GM21723 (cell line): ENCODE measurements at regions not wholly inside any gene's neighbourhood (a gene's known extent, or its start where the extent isn't known, plus 50 kb on each side); places are given as distances from the start of the nearest gene placed in this dataset.

ENCODE experiments used
- ATAC-seq: cut with Tn5 transposase; IDR thresholded peaks from one replicate; pipeline ENCODE4 v1.9.1; 2021; ENCODE audit warnings: mild to moderate bottlenecking, moderate library complexity; ENCODE audit not compliant: unreplicated experiment

DNA sequence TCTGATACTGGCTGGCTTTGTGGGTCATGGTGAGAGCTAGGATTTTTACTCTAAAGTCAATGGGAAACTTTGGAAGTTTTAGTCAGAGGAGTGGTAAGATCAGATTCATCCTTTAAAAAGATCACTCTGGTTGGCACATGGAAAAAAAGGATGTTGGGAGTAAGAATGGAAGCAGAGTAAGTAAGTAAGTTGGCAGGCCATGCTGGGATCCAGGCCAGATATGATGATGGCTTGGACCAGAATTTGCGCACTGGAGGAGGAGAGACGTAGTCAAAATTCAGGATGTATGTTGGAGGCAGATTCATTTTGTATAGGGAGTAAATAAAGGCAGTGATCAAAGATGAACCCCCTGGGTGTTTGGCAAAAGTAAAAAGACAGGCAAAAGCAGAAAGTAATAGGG, 283.3 kb upstream of the THSD7B start:
- ATAC-seq: no peak

DNA sequence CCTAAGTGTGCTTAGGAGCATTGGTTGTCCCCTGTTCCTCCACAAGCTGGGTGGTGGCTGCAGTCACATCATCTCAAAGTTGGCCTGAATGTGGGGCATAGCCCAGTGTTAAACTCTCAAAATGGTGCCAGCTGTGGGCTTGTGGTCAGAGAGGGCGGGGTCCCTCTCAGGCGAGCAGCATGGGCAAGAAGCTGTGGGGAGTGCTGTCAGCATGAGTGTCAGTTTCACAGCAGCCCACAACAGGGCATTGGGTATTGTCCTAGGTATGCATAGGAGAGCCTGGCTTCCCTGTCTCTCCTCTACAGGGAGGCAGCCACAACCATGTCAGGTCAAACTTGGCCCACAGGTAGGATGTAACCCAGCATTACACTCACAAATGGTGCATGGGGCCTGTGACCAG, 285.6 kb upstream of the THSD7B start:
- ATAC-seq: no peak

DNA sequence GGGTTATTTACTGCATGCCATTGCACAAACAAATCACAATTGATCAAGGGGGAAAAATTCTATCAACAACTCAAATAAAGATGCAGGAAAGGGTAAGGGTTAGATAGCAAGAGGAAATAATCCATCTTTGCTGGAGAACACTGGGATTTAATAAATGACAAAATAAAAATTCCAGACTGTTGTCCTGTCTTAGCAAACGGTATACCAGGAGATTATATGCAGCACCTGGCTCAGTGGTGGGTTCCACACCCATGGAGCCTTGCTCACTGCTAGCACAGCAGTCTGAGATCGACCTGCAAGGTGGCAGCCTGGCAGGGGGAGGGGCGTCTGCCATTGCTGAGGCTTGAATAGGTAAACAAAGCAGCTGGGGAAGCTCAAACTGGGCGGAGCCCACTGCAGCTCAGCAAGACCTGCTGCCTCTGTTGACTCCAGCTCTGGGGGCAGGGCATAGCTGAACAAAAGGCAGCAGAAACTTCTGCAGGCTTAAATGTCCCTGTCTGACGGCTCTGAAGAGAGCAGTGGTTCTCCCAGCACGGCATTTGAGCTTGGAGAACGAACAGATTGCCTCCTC, 296.5 kb upstream of the THSD7B start:
- no peak for ATAC-seq

DNA sequence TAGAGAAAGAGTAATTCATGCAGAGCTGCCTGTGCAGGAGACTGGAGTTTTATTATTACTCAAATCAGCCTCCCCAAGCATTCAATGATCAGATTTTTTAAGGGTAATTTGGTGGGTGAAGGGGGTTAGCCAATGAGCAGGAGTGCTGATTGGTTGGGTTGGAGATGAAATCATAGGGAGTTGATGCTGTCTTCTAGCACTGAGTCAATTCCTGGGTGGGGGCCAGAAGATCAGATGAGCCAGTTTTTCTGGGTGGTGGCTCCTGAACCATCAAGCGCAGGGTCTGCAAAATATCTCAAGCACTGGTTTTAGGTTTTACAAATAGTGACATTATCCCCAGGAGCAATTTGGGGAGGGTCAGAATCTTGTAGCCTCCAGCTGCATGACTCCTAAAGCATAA, 312.8 kb upstream of the THSD7B start:
- no peak for ATAC-seq

DNA sequence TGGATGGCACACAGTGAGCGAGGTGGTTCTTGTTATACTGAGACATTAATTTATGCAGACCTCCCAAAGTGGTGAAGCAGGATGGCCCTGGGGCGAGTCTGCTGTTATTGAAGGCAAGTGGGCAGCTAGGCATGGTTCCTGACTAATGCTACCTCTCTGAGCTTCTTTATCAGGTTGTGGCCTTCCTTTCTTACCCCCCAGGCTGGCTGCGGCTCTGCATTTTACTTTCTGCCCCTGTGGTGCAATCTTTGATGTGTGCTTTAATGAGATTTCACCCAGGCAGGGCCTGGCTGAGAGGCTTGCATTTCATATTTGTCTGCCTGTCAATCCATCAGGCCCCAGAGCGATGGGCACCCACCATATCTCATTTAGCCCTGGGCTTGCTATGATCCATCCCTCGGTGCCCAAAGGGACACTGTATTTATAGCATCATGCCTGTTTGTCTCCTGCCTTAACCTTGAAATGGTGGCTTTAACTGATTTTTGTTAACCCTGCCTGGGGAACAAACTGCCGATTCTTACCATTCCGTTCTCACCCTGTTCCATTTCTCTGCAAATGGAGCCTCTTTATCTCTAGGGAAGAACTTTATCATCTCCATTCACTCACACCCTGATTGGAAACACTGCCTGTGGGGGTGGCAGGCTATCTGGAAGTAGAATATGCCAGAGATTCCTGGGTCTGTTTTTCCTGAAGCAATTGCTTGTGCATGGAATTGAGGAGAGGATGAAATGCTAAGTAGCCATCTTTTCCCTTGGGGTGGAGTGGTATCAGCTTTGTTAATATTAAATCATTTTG, 316.2 kb upstream of the THSD7B start:
- ATAC-seq: no peak

DNA sequence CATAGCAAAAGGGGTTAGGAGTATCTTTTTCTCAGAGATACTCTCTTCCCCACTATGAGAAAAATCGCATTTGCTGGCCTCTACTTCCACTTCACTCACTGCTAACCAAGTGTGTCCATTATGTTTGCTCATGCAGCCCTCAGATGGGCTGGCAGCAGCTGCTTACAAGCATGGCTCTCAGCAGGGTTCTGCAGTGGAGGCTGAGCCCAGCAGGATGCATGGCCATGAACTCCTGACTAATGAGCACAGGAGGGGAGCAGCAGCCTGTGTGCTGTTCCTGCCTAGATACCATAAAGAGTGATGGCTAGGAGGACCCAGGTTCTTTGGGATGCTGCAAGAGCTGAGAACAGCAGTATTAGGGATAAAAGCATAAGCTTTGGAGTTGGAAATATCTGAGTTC, 316.9 kb upstream of the THSD7B start:
- ATAC-seq: no peak

DNA sequence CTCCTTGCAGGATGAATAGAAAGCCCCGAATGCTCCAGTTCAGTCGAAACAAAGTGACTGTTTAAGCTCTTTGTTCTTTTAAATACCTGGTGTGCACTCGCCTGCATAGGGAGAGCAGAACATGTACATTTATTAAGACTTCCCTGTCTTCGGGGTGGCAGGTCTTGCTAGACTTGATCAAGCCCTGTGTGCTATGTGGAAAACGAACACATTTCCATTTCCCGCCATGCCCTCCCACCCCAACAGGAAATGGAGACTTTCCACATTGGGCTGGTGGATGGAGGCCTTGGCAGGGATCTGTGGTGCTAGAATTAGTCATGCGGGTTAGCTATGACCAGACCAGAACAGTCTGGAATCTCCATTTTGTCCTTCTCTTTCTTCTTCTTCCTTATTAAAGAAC, 321.0 kb upstream of the THSD7B start:
- no peak for ATAC-seq

DNA sequence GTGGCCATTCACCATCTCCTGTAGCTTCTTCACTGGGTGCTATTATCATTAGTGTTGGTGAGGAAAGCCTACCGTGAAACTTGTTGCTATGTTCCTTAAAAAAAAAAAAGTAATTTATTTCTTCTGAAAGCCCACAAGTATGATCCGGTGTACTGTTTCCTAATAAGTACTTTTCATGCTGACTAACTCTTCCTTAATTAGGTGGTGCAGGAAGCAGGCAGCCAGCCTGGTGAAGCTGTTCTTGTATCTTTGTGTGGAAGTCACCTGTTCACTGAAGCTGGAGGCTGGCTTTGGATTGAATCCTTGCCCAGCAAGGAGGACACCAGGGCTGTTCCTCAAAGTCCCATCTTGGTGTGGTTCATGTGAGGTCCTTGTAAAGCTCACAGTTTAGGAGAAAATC, 321.7 kb upstream of the THSD7B start:
- ATAC-seq: no peak

DNA sequence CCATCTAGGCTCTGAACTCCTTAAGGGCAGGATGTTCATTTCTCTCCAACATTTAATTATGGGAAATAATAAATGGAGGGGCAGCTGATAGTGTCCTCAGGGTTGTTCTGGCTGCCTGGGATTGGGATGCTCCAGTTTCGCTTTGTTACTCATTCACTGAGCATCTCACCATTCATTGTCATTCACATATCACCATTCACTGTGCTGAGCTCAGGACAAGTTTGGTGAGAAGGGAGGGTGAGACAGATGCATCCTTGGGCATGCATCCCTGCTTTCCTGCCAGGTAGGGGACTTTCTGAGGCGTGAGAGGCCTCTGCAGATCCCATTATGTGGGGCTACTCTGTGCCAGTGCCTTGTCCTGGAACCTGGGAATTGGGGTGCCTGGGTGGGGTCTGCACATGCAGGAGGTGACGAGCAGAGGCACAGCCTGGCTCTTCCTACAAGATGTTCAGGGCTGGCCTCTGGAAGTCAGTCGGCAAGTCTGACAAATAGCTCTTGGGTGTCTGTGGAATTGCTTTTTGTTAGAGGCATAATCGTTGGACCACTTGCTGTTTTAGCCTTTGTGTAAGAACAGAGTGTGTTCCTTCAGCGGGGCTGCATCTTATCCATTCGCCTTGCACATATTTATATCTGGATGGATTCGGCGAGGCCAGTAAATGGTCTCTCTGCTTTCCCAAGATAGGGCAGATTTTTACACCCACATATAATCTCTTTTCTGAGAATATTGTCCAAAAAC, 323.2 kb upstream of the THSD7B start:
- ATAC-seq: no peak

DNA sequence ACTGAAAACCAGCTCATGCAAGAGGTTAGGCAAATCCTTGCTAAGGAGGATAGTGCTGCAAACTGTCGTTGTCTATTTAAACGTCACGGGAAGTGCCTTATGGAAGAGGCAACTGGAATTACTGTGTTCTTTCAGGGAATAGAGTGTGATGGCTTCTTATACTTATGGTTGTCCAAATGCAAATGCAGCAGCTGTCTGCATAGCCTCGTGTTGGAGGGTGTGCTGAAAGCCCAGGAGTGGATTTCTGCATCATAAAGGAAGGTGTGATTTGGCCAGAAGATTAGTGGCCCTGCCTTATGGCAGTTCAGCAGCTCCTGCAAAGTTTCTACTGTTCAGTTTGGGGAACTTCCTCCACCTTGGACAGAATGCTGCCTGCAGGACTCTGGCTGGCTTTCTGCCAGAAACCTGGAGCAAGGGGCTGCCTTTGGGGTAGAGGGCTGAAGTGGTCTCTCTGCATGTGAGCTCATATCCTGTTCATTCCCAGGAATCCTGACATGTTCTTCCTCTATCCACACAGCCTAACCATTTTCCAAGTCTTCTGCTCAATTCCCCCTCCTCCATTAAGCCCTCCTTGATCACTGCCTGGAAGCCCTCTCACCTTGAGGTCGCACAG, 321.2 kb upstream of the CXCR4 start:
- ATAC-seq: no peak

DNA sequence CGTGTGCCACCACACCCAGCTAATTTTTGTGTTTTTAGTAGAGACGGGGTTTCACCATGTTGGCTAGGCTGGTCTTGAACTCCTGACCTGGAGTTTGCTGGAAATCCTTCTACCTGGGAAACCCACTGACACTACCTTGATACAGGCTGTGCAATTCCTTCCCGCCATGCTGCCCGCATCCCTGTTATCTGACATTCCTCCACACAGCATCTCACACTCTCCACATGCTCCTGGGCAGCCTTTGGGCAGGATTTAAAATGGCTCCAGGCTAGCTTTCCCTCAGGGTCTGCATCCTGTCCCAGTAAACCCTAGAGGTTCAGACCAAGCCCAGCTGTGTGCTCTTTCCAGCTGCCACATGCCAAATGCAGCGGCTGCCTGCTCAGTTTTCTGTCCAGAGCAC, 319.5 kb upstream of the CXCR4 start:
- no peak for ATAC-seq

DNA sequence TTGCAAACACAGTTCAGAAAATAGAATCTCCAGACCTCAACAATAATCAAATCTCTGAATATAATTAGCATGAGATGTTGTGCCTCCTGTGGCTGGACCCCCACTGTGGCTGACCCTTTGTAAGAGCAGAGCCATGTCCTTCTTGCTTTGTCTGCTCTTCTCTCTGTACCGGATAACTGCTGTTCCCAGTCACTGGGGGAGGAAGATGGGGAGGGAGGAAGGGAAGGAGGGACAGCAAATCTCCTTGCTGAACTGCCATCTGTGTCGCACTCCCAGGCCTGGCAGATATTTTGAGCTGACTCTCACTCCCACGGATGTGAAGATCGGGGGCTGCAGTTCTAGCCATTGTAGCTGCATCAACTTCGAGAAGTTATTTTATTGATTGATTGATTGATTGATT, 319.0 kb upstream of the CXCR4 start:
- no peak for ATAC-seq

DNA sequence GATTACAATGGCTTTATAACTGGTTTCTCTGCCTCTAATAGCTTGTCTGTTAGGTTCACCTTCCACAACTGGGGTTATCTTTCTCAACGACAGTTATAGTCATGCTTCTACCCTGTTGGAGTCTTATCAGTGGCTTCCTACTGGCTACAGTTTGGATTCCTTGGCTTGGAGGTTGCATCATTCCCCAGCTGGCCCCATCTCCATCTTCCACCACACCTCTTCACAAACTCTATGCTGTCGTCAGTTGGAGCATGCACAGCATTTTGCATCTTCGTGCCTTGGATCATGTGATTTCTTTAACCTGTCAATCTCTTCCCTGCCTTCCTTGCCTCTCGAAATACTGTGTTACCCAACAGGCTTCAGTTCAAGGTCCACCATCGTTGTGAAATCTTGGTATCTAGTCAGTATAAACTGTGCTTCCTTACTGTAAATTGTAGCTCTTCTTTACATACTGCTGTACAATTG, 316.3 kb upstream of the CXCR4 start:
- no peak for ATAC-seq

DNA sequence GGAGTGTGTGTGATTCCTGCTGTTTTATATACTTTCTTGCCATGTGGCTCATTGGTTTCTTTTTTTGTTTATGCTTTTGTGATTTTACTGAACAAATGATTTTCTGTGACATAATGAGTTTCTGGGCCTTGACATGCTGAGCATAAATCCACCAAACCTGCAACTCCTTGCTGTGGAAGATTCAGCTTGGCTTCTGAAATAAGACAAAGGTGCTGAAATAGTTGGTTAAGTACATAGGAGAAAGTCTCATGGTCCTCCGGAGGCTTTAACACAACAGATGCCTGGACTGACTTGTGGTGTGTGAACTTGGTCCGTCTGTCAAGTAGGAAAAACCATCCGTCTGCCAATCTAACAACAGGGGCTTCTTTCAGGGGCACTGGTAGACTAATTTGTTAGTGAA, 315.3 kb upstream of the CXCR4 start:
- no peak for ATAC-seq

DNA sequence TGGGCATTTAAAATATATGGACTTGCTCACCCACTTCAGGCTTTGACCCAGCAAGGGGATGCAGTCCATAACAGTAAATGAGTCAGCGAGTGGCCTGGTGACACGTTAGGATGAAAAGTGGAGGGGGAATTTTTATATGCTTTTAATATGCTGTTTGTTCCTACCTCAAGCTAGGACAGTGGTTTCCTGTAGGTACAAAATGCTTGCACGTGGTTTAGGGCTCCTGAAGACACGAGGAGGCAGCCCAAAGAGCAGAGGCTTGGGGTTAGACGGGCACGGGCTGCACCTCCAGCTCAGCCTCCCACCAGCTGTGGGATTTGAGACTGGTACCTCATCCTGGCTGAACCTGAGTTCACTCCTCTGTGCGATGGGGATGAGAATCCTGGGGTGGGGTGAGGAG, 306.2 kb upstream of the CXCR4 start:
- no peak for ATAC-seq

DNA sequence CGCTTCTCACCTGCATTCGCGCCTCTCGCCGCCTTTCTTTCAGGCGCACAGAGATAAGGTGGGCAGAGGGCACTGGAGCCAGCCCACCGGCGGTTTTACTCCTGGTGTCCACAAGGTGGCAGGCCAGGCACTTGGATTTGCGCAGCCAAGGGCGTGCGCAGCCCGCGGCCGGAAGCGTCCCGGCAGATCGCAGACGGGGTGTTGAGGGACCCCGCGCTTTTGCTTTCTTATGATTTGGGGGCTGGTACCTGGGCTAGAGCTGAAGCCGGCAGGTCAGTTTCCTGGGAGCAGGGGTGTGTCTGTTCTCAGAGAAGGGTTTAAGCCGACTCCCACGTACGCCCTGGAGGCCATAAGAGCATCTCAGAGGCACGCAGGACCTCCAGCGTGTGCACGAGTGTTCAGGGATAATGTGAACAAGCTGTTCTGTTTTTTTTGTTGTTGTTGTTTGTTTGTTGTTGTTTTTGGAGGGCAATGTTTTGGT, 305.6 kb upstream of the CXCR4 start:
- ATAC-seq: peak; percentile 99

DNA sequence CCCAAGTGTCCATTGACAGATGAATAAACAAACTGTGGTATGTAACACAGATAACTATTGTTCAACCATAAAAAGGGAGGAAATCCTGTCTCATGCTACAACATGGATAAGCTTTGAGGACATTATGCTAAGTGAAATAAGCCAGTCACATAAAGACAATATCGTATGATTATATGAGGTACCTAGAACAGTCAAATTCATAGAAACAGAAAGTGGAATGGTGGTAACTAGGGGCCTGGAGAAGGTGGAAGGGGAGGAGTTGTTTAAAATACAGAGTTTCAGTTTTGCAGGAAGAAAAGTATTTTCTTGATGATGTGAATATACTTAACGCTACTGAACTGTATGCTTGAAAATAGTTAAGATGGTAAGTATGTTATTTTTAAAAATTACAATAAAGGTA, 304.6 kb upstream of the CXCR4 start:
- no peak for ATAC-seq

DNA sequence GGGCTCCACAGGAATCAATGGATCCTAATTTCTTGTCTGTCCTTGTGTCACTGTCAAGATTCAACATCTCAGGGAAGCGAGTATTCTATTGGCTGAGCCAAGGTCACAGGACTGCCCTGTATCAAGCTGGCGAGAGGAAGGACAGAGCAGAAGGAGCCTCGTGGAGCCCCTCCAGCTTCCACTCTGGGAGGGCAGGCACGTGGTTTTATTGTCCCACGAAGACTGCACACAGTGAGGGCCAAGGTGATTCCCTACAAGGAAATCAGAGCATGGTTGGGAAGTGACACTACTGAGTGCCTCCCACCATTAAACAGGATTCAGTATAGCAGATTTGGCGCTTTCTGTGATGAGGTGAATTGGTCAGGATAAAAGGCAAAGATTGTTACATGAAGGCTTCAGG, 302.4 kb upstream of the CXCR4 start:
- ATAC-seq: no peak

DNA sequence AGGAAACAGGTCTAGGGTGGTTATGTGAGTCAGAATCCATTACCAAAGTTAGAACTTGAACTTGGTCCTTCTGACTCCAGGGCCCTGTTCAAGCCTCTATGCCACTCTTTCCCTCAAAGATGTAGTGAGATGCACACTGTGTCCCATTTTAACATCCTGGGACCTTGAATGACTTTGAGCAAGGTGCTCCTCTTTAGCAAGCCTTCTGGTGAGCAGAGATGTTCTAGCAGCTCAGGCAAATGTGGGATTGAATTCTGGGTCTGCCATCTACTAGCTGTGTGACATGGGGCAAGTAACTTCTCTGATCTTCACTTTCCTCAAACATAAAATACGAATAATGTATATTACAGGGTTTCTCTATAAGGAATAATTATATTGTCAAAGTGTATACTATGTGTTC, 294.0 kb upstream of the CXCR4 start:
- no peak for ATAC-seq

DNA sequence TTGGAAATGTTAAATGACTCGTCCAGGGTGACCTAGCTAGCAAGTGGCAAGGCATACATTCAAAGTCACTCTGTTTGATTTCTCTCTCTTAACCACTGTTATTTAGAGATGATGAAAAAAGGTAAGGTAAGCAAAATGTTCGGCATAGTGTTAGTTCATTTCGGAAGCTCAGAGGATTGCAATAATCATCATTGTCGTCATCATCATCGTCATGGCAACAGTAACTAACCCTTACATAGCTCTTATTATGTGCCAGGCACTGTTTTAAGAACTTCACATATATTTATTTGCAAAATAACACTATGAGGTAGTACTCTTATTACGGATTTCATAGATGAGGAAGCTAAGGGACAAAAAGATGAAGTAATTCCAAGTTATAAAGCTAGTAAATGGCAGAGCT, 292.7 kb upstream of the CXCR4 start:
- ATAC-seq: no peak

DNA sequence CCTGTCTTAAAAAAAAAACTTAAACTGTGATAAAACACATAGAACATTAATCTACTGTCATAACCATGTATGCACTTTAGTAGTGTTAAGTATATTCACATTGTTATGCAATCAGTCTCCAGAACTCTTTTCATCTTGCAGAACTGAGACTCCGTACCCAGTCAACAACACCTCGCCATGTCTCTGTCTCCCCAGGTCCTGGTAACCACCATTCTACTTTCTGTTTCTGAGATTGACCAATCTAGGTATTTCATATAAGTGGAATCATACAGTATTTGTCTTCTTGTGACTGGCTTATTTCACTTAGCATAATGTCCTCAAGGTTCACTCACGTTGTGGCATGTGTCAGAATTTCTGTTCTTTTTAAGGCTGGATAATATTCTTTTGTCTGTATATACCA, 290.8 kb upstream of the CXCR4 start:
- no peak for ATAC-seq

DNA sequence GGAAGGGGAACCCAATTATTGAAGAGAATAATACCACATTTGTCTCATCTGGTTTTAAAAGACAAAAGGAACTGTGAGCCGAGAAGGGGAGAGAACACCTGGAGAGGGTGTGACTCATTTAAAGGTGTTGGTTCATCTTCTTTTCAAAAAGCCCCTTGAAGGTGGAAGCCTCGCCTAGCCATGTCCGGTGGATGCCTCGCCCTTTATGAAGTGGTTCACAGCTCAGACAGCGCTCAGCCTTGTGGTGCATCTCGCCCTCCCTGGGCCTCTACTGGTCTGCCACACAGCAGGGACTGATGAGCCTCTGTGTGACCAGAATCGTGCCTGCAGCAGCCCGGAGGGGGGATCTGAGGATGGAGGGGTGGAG, 290.0 kb upstream of the CXCR4 start:
- no peak for ATAC-seq
